H1 (cell line): ENCODE measurements at regions not wholly inside any gene's neighbourhood (a gene's known extent, or its start where the extent isn't known, plus 50 kb on each side); places are given as distances from the start of the nearest gene placed in this dataset.

Experiments used
- CTCF ChIA-PET: fragments of 300-600 bp; sonication (Branson Sonifier 250); formaldehyde crosslinking; loops from one replicate; lab custom pipeline; 2021; ENCODE audit not compliant: partially characterized antibody; lab: Charles Lee
- POLR2A ChIA-PET: fragments of 300-600 bp; sonication (Branson Sonifier 250); formaldehyde crosslinking; loops from one replicate; lab custom pipeline; 2021; ENCODE audit warnings: inconsistent platforms; ENCODE audit not compliant: partially characterized antibody; lab: Charles Lee
- DNase-seq, 2 experiments: peaks; one replicate each; pipeline versions ENCODE4 v3.0.0 to v3.0.0-alpha.2; 2010 to 2022; ENCODE audit warnings: low spot score in 2 of 2, low read depth in 1 of 2, mixed read lengths in 1 of 2
- FAIRE-seq: peaks from 2 replicates; lab custom pipeline; 2011; peaks lifted over from hg19 to GRCh38; lab: Jason Lieb, UNC
- H2AFZ ChIP-seq: 2 replicates; pipeline ENCODE4 v1.8.1; 2012; ENCODE audit warnings: low read length, inconsistent platforms
- H2AK5ac ChIP-seq: 2 replicates; pipeline ENCODE4 v1.6.1; 2013; ENCODE audit warnings: low read depth, low read length
- H2BK120ac ChIP-seq: replicated peaks from 2 replicates; pipeline ENCODE3; 2013; ENCODE audit warnings: low read depth, low read length, inconsistent platforms
- H2BK12ac ChIP-seq: 2 replicates; pipeline ENCODE4 v1.6.1; 2013; ENCODE audit warnings: low read depth, low read length
- H2BK15ac ChIP-seq: 2 replicates; pipeline ENCODE4 v1.6.1; 2013; ENCODE audit warnings: low read length
- H2BK20ac ChIP-seq: 2 replicates; pipeline ENCODE4 v1.6.1; 2013; ENCODE audit warnings: low read length
- H2BK5ac ChIP-seq: 2 replicates; pipeline ENCODE4 v1.6.1; 2013; ENCODE audit warnings: low read depth, low read length
- H3K14ac ChIP-seq: 2 replicates; pipeline ENCODE4 v1.6.1; 2013; ENCODE audit warnings: inconsistent platforms; ENCODE audit not compliant: insufficient read length
- H3K18ac ChIP-seq: 2 replicates; pipeline ENCODE4 v1.6.1; 2013; ENCODE audit warnings: low read length; ENCODE audit errors: extremely low read depth
- H3K23ac ChIP-seq: 2 replicates; pipeline ENCODE4 v1.6.1; 2013; ENCODE audit warnings: inconsistent platforms; ENCODE audit not compliant: insufficient read length
- H3K23me2 ChIP-seq: 2 replicates; pipeline ENCODE4 v1.6.1; 2013; ENCODE audit warnings: low read depth, low read length
- H3K27ac ChIP-seq: 2 replicates; pipeline ENCODE4 v1.6.1; 2011; ENCODE audit warnings: low read depth, low read length, inconsistent platforms
- H3K27me3 ChIP-seq, 4 experiments: replicated peaks in 1 of 4; 1 replicate in 1 of 4; 2 replicates in 3 of 4; pipeline versions ENCODE4 v1.6.1 to v1.8.1; 2011 to 2013; ENCODE audit warnings: low read length in 3 of 4, mild to moderate bottlenecking in 3 of 4, inconsistent platforms in 2 of 4, mixed read lengths in 2 of 4, moderate library complexity in 1 of 4; ENCODE audit not compliant: control insufficient read depth in 3 of 4, insufficient read depth in 3 of 4; ENCODE audit errors: extremely low read depth in 1 of 4
- H3K36me3 ChIP-seq, 4 experiments: 2 replicates each; pipeline versions ENCODE4 v1.6.1 to v1.8.1; 2011 to 2013; ENCODE audit warnings: mild to moderate bottlenecking in 4 of 4, low read length in 3 of 4, moderate library complexity in 2 of 4, control low read depth in 1 of 4, inconsistent platforms in 1 of 4; ENCODE audit not compliant: insufficient read depth in 4 of 4, control insufficient read depth in 2 of 4
- H3K4ac ChIP-seq: replicated peaks from 2 replicates; pipeline ENCODE3; 2013; ENCODE audit warnings: low read length, low read depth, mixed read lengths, inconsistent platforms; ENCODE audit not compliant: insufficient read length
- H3K4me1 ChIP-seq, 4 experiments: replicated peaks in 1 of 4; 1 replicate in 1 of 4; 2 replicates in 3 of 4; pipeline versions ENCODE4 v1.6.1 to v1.8.1; 2011 to 2013; ENCODE audit warnings: low read length in 3 of 4, inconsistent platforms in 2 of 4, mixed read lengths in 1 of 4; ENCODE audit not compliant: insufficient read depth in 4 of 4, control insufficient read depth in 3 of 4
- H3K4me2 ChIP-seq, 2 experiments: 2 replicates each; pipeline versions ENCODE4 v1.6.1 to v1.8.1; 2011 to 2013; ENCODE audit warnings: low read depth in 2 of 2, low read length in 2 of 2, control low read depth in 1 of 2, inconsistent platforms in 1 of 2, mild to moderate bottlenecking in 1 of 2; ENCODE audit not compliant: insufficient read depth in 1 of 2
- H3K4me3 ChIP-seq, 4 experiments: fragments of 200-600, 300-600 bp in 1 of 4; sonication (generic), shearing (Covaris generic), sonication (Bioruptor Twin) in 1 of 4; 2 replicates each; pipeline versions ENCODE4 v1.5.1 to v1.8.1; 2011 to 2016; ENCODE audit warnings: low read length in 4 of 4, low read depth in 3 of 4, control low read depth in 2 of 4, inconsistent platforms in 2 of 4, mild to moderate bottlenecking in 2 of 4, mixed read lengths in 1 of 4, moderate library complexity in 1 of 4; ENCODE audit not compliant: insufficient read depth in 2 of 4; ENCODE audit errors: extremely low read depth in 1 of 4
- H3K56ac ChIP-seq: replicated peaks from 2 replicates; pipeline ENCODE3; 2013; ENCODE audit warnings: low read depth, mild to moderate bottlenecking, mixed read lengths, low read length, inconsistent platforms; ENCODE audit not compliant: insufficient read length
- H3K79me1 ChIP-seq: 2 replicates; pipeline ENCODE4 v1.6.1; 2013; ENCODE audit warnings: low read depth, low read length, control low read depth
- H3K79me2 ChIP-seq, 2 experiments: 2 replicates each; pipeline versions ENCODE4 v1.6.1 to v1.8.1; 2012 to 2013; ENCODE audit warnings: low read length in 2 of 2, mild to moderate bottlenecking in 2 of 2, inconsistent platforms in 1 of 2; ENCODE audit not compliant: insufficient read depth in 2 of 2, control insufficient read depth in 1 of 2
- H3K9ac ChIP-seq, 4 experiments: replicated peaks in 1 of 4; 1 replicate in 1 of 4; 2 replicates in 3 of 4; pipeline versions ENCODE4 v1.6.1 to v1.8.1; 2011 to 2013; ENCODE audit warnings: low read depth in 3 of 4, low read length in 3 of 4, control low read depth in 2 of 4, mild to moderate bottlenecking in 2 of 4, moderate library complexity in 2 of 4, inconsistent platforms in 1 of 4; ENCODE audit errors: extremely low read depth in 1 of 4
- H3K9me3 ChIP-seq, 2 experiments: 2 replicates each; pipeline versions ENCODE4 v1.6.1 to v1.8.1; 2012 to 2013; ENCODE audit warnings: mild to moderate bottlenecking in 2 of 2, moderate library complexity in 2 of 2, control low read depth in 1 of 2, inconsistent platforms in 1 of 2, low read depth in 1 of 2, low read length in 1 of 2, mixed read lengths in 1 of 2; ENCODE audit not compliant: insufficient read depth in 2 of 2
- H4K20me1 ChIP-seq, 2 experiments: replicated peaks in 1 of 2; 2 replicates each; pipeline versions ENCODE3 to v1.8.1; 2011 to 2013; ENCODE audit warnings: inconsistent platforms in 2 of 2, low read length in 2 of 2, mild to moderate bottlenecking in 1 of 2; ENCODE audit not compliant: insufficient read depth in 2 of 2, control insufficient read depth in 1 of 2
- H4K5ac ChIP-seq: 2 replicates; pipeline ENCODE4 v1.6.1; 2013; ENCODE audit warnings: low read length, low read depth, mixed read lengths, inconsistent platforms; ENCODE audit not compliant: insufficient read length
- H4K8ac ChIP-seq: 2 replicates; pipeline ENCODE4 v1.8.0; 2013; ENCODE audit warnings: mild to moderate bottlenecking, moderate library complexity, low read length, inconsistent platforms; ENCODE audit not compliant: insufficient read depth; ENCODE audit errors: extremely low read depth
- H4K91ac ChIP-seq: replicated peaks from 2 replicates; pipeline ENCODE3; 2013; ENCODE audit warnings: low read length, mixed read lengths, inconsistent platforms; ENCODE audit not compliant: insufficient read length
- ASH2L ChIP-seq: fragments of 200-600, 300-600 bp; sonication (generic); IDR thresholded peaks from one replicate; pipeline ENCODE4 v1.7.1; 2017; ENCODE audit warnings: low read length
- CTBP2 ChIP-seq: IDR thresholded peaks from 2 replicates; pipeline ENCODE4 v1.7.0; 2011; ENCODE audit warnings: borderline replicate concordance, mild to moderate bottlenecking, moderate library complexity, mixed read lengths, low read length; ENCODE audit not compliant: insufficient read depth, insufficient read length
- EGR1 ChIP-seq: IDR thresholded peaks from 2 replicates; pipeline ENCODE4 v1.6.1; 2011; ENCODE audit warnings: low read depth, low read length, borderline replicate concordance
- KDM1A ChIP-seq: fragments of 200-600, 300-600 bp; sonication (generic); IDR thresholded peaks from 2 replicates; pipeline ENCODE4 v1.7.1; 2016; ENCODE audit warnings: mild to moderate bottlenecking, low read length, borderline replicate concordance
- KDM5A ChIP-seq: fragments of 200-600 bp; IDR thresholded peaks from 2 replicates; pipeline ENCODE4 v1.7.1; 2012; ENCODE audit warnings: mild to moderate bottlenecking, low read length, inconsistent platforms, mixed read lengths
- MAFK ChIP-seq: IDR thresholded peaks from 2 replicates; pipeline ENCODE4 v1.6.1; 2012; ENCODE audit warnings: low read depth, mild to moderate bottlenecking, improper control_type of control experiment, low read length
- POLR2A ChIP-seq, 2 experiments: IDR thresholded peaks; 1 replicate in 1 of 2; 2 replicates in 1 of 2; pipeline ENCODE4 v1.6.1; 2011; ENCODE audit warnings: low read depth in 2 of 2, low read length in 2 of 2, mild to moderate bottlenecking in 2 of 2; ENCODE audit errors: control extremely low read depth in 1 of 2
- POU5F1 ChIP-seq: IDR thresholded peaks from 2 replicates; pipeline ENCODE4 v1.6.1; 2011; ENCODE audit warnings: low read depth, mild to moderate bottlenecking, low read length, moderate library complexity
- RAD21 ChIP-seq, 2 experiments: IDR thresholded peaks in 1 of 2; conservative IDR thresholded peaks in 1 of 2; 2 replicates each; pipeline ENCODE4 v1.6.1; 2011; ENCODE audit warnings: low read depth in 2 of 2, low read length in 2 of 2, improper control_type of control experiment in 1 of 2, inconsistent platforms in 1 of 2, mild to moderate bottlenecking in 1 of 2, moderate library complexity in 1 of 2
- SP1 ChIP-seq: IDR thresholded peaks from 2 replicates; pipeline ENCODE4 v1.6.1; 2011; ENCODE audit warnings: low read depth, low read length
- TAF1 ChIP-seq: IDR thresholded peaks from 2 replicates; pipeline ENCODE4 v1.6.1; 2011; ENCODE audit warnings: mild to moderate bottlenecking, low read depth, low read length
- TBP ChIP-seq: IDR thresholded peaks from 2 replicates; pipeline ENCODE4 v1.6.1; 2011; ENCODE audit warnings: low read depth, low read length, improper control_type of control experiment
- TEAD4 ChIP-seq: IDR thresholded peaks from 2 replicates; pipeline ENCODE4 v1.6.1; 2012; ENCODE audit warnings: low read depth, low read length, inconsistent platforms, mixed read lengths
- WGBS, 2 experiments: shearing (Covaris generic) in 1 of 2; methylation state at CpG; one replicate each; pipeline versions ENCODE4 v1.1.6 to v1.1.7; 2013 to 2015; ENCODE audit warnings: low lambda C conversion rate in 2 of 2, mixed read lengths in 2 of 2, inconsistent platforms in 1 of 2, low coverage in 1 of 2, missing lambda C conversion rate in 1 of 2; ENCODE audit not compliant: insufficient replicate concordance in 2 of 2, insufficient coverage in 1 of 2, insufficient read length in 1 of 2; ENCODE audit errors: extremely low coverage in 1 of 2, missing lambda C conversion rate in 1 of 2; 5-methylcytosine and 5-hydroxymethylcytosine counted together
- TF ChIP-seq, protein P1 (sequence below): IDR thresholded peaks from 2 replicates; pipeline ENCODE4 v1.6.1; 2012; ENCODE audit warnings: inconsistent platforms

- no peak overlapping the region for H3K14ac ChIP-seq
- H3K23me2 ChIP-seq, result no peaks in the 10 kb centered on the region
- H2AK5ac ChIP-seq, result no peak overlapping the region
- H3K27ac ChIP-seq, result no peak overlapping the region
- no peak overlapping the region for H3K23ac ChIP-seq
- H4K91ac ChIP-seq, result no peak overlapping the region
- H3K4me2 ChIP-seq, result no peak overlapping the region
- H3K4me1 ChIP-seq, result peaks cover 0 to 3% (median 0%) of the 10 kb centered on the region in 4 experiments; a peak in 2 of 7 replicates
- DNase-seq, result no peak
- no peak overlapping the region for H3K56ac ChIP-seq
- no peaks in the 10 kb centered on the region for H4K20me1 ChIP-seq
- H2BK12ac ChIP-seq, result no peak overlapping the region
- no peak overlapping the region for H3K4me3 ChIP-seq
- H3K27me3 ChIP-seq, result no peaks in the 10 kb centered on the region
- H3K4ac ChIP-seq, result no peak overlapping the region
- 68% methylated on average over 12 of the region's 14 CpGs; no CpG with 5 or more reads in 1 of the 2 experiments for WGBS, 2 experiments
- no peak overlapping the region for H2BK20ac ChIP-seq
- H2AFZ ChIP-seq, result no peak overlapping the region
- H2BK120ac ChIP-seq, result no peak overlapping the region
- POLR2A ChIA-PET, result interaction anchor here (1.4 kb wide), 1 partner anchor 11 kb away, joined by 4 read pairs; no protein-coding TSS in a partner anchor
- no peaks in the 10 kb centered on the region for H3K79me2 ChIP-seq
- H3K79me1 ChIP-seq, result no peaks in the 10 kb centered on the region
- no peak overlapping the region for H4K5ac ChIP-seq
- no peak overlapping the region for H4K8ac ChIP-seq
- no peak for FAIRE-seq
- H3K18ac ChIP-seq, result no peak overlapping the region
- no peaks in the 10 kb centered on the region for H3K36me3 ChIP-seq
- no peaks in the 10 kb centered on the region for H3K9me3 ChIP-seq
- CTCF ChIA-PET, result interaction anchor here (0.6 to 1.7 kb wide), 9 partner anchors 9 to 75 kb away, joined by 3 to 8 read pairs (median 3); no protein-coding TSS in a partner anchor
- no peak overlapping the region for H3K9ac ChIP-seq
- no peak overlapping the region for H2BK5ac ChIP-seq
- H2BK15ac ChIP-seq, result no peak overlapping the region
- TF ChIP-seq TAF1 (no peak), TBP (no peak), MAFK (no peak), SP1 (no peak), POLR2A (IDR thresholded peaks at IDR 0.05; ENCODE audit: control extremely low read depth in 1 of 2, low read depth in 2 of 2, low read length in 2 of 2) (no peak), EGR1 (no peak), RAD21 (IDR thresholded peaks at IDR 0.05 in 1 of 2, conservative IDR thresholded peaks at IDR 0.05 in 1 of 2; ENCODE audit: low read depth in 2 of 2, low read length in 2 of 2) (no peak), ASH2L (no peak), KDM5A (no peak), KDM1A (no peak), CTBP2 (no peak), POU5F1 (no peak), TEAD4 (no peak)
- TF ChIP-seq, protein P1, sequence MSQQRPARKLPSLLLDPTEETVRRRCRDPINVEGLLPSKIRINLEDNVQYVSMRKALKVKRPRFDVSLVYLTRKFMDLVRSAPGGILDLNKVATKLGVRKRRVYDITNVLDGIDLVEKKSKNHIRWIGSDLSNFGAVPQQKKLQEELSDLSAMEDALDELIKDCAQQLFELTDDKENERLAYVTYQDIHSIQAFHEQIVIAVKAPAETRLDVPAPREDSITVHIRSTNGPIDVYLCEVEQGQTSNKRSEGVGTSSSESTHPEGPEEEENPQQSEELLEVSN, result no peak
Measured at GRCh38 chr5:168177831-168178450, 113.5 kb upstream of the WWC1 start.
